ENCODE measurements at regions not wholly inside any gene's neighbourhood (a gene's known extent, or its start where the extent isn't known, plus 50 kb on each side); places are given as distances from the start of the nearest gene placed in this dataset.

DNA sequence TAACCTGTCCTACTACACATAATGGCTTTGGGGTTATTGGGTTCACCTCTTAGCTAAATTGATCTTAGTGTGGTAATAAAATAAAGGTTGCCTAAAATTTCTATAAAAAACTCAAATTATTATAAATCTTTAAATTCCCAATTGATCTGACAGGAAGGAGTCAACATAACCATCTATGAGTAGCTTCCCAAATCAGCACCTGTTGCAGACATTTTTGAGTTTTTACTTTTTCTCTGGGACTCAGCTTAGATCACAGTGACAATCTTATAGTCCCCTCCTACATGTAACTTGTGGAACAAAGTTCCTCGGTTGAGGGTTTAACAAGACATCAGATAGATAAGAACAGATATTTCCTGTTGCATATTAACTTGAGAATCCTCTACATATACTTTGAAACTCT is 601.0 kb downstream of the TUSC7 start:
- DNase-seq = no peak
- no peaks in the 10 kb centered on the region for H3K9me3 ChIP-seq
- 75 to 78% methylated on average over 1 of the region's 1 CpG for WGBS, 2 donors
- TF ChIP-seq POLR2A (IDR thresholded peaks at IDR 0.05) = no peak
- TF ChIP-seq, protein P1, sequence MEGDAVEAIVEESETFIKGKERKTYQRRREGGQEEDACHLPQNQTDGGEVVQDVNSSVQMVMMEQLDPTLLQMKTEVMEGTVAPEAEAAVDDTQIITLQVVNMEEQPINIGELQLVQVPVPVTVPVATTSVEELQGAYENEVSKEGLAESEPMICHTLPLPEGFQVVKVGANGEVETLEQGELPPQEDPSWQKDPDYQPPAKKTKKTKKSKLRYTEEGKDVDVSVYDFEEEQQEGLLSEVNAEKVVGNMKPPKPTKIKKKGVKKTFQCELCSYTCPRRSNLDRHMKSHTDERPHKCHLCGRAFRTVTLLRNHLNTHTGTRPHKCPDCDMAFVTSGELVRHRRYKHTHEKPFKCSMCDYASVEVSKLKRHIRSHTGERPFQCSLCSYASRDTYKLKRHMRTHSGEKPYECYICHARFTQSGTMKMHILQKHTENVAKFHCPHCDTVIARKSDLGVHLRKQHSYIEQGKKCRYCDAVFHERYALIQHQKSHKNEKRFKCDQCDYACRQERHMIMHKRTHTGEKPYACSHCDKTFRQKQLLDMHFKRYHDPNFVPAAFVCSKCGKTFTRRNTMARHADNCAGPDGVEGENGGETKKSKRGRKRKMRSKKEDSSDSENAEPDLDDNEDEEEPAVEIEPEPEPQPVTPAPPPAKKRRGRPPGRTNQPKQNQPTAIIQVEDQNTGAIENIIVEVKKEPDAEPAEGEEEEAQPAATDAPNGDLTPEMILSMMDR (IDR thresholded peaks at IDR 0.05) = no peak
- H3K27me3 ChIP-seq = no peaks in the 10 kb centered on the region
- H3K4me1 ChIP-seq = no peaks in the 10 kb centered on the region
- no peaks in the 10 kb centered on the region for H3K36me3 ChIP-seq
- intact Hi-C loops (cut with DNase I) = no loop called here
- H3K27ac ChIP-seq = no peak overlapping the region
- H3K4me3 ChIP-seq (replicated peaks in 1 of 3) = no peak overlapping the region

DNA sequence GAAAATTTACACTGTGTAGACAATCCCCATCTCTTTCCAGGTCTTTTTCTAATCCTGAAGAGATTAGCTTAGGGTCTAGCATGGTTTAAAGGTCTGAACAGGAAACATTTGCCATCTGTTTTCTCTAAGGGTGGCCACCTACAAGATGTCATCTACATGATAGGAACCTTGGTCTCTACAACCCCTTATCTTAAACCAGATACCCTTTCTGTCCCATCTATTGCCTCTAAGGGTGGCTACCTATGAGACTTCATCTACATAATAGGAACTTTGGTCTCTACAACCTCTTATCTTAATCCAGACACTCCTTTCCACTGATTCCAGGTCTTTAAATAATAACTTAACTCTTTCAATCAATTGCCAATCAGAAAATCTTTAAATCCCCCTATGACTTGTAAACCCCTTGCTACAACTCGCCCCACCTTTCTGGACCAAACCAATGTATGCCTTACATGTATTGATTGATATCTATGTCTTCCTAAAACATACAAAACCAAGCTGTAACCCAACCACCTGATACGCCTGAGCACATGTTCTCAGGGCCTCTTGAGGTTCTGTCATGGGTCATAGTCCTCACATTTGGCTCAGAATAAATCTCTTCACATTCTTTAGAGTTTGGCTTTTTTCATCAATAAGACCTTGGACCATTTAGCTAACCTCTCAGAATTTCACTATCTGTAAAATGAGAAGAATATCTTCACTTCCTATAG is 605.0 kb downstream of the TUSC7 start:
- intact Hi-C loops (cut with DNase I) = no loop called here
- WGBS, 2 donors = 76 to 79% methylated on average over 2 of the region's 2 CpGs

GRCh38 chr3:117322866-117323265 is 613.3 kb downstream of the TUSC7 start:
- H3K9me3 ChIP-seq = peaks cover 4% of the 10 kb centered on the region
- intact Hi-C loops (cut with DNase I) = no loop called here
- no peaks in the 10 kb centered on the region for H3K27me3 ChIP-seq
- no peaks in the 10 kb centered on the region for H3K36me3 ChIP-seq
- no peak overlapping the region for H3K4me3 ChIP-seq (replicated peaks in 1 of 3)
- DNase-seq = no peak
- H3K4me1 ChIP-seq = no peaks in the 10 kb centered on the region
- TF ChIP-seq POLR2A (IDR thresholded peaks at IDR 0.05) = no peak
- TF ChIP-seq, protein P1 (IDR thresholded peaks at IDR 0.05) = no peak
- WGBS, 2 donors = 6 to 13% methylated on average over 1 of the region's 1 CpG
- H3K27ac ChIP-seq = no peak overlapping the region

More for the DNA sequence above, 605.0 kb downstream of the TUSC7 start:
- Histone ChIP-seq H3K4me3 (replicated peaks in 1 of 3) (no peak overlapping the region), H3K9me3 (no peaks in the 10 kb centered on the region), H3K4me1 (no peaks in the 10 kb centered on the region), H3K27me3 (no peaks in the 10 kb centered on the region), H3K36me3 (no peaks in the 10 kb centered on the region), H3K27ac (no peak overlapping the region)
- no peak for TF ChIP-seq POLR2A (IDR thresholded peaks at IDR 0.05)
- TF ChIP-seq, protein P1 (IDR thresholded peaks at IDR 0.05) = no peak
- no peak for DNase-seq

DNA sequence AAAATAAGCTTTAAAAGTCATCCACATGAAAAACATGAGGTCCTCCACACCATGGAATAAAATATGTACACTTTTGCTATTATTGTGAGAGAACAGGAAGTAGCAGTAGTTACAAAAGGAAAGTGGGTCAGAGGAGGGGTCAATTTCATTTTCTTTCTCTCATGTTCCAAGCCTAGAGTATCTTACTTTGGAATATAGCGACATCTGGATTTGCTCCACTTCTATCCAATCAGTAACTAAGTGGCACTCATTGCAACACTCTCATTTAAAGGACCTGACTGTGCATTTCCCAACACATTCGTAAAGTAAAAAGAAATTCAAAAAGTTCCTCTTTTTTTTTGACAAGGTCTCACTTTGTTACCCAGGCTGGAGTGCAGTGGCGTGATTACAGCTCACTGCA is 637.3 kb downstream of the TUSC7 start:
- no peaks in the 10 kb centered on the region for H3K9me3 ChIP-seq
- intact Hi-C loops (cut with DNase I) = no loop called here
- no peaks in the 10 kb centered on the region for H3K36me3 ChIP-seq
- no peaks in the 10 kb centered on the region for H3K27me3 ChIP-seq
- WGBS, 2 donors = 54 to 56% methylated on average over 3 of the region's 3 CpGs
- no peak overlapping the region for H3K4me3 ChIP-seq (replicated peaks in 1 of 3)
- DNase-seq = no peak
- H3K4me1 ChIP-seq = no peaks in the 10 kb centered on the region
- H3K27ac ChIP-seq = no peak overlapping the region
- TF ChIP-seq, protein P1 (IDR thresholded peaks at IDR 0.05) = no peak
- TF ChIP-seq POLR2A (IDR thresholded peaks at IDR 0.05) = no peak

GRCh38 chr3:117348884-117349283 is 639.3 kb downstream of the TUSC7 start:
- TF ChIP-seq, protein P1 (IDR thresholded peaks at IDR 0.05) = no peak
- no peak for TF ChIP-seq POLR2A (IDR thresholded peaks at IDR 0.05)
- Histone ChIP-seq H3K27ac (no peak overlapping the region), H3K36me3 (no peaks in the 10 kb centered on the region), H3K4me1 (no peaks in the 10 kb centered on the region), H3K27me3 (no peaks in the 10 kb centered on the region), H3K9me3 (no peaks in the 10 kb centered on the region), H3K4me3 (replicated peaks in 1 of 3) (no peak overlapping the region)
- no peak for DNase-seq
- intact Hi-C loops (cut with DNase I) = no loop called here
- 80 to 85% methylated on average over 1 of the region's 1 CpG for whole genome bisulfite sequencing, 2 donors

Data from thyroid gland (tissue), 4 donors.